ENCODE measurements at regions not wholly inside any gene's neighbourhood (a gene's known extent, or its start where the extent isn't known, plus 50 kb on each side); places are given as distances from the start of the nearest gene placed in this dataset.

GRCh38 chr6:3663081-3663480 is 88.4 kb downstream of the PXDC1 start:
- Histone ChIP-seq H3F3A (ENCODE audit: low read depth) (no peaks in the 10 kb centered on the region), H3K36me3 (ENCODE audit: insufficient read depth, low read length) (peaks cover 13% of the 10 kb centered on the region; the same call in 1 of the 2 replicates), H3K9me3 (ENCODE audit: insufficient read depth, low read depth, low read length) (no peaks in the 10 kb centered on the region), H2AFZ (ENCODE audit: low read length) (no peak overlapping the region), H3K9ac (ENCODE audit: low read depth, low read length, poor library complexity, severe bottlenecking) (no peak overlapping the region), H4K20me1 (ENCODE audit: insufficient read depth, low read length, poor library complexity, severe bottlenecking) (no peaks in the 10 kb centered on the region), H3K4me2 (ENCODE audit: low read depth, low read length, poor library complexity, severe bottlenecking) (no peak overlapping the region), H3K9me2 (replicated peaks; ENCODE audit: low read depth, low read length) (no peaks in the 10 kb centered on the region), H3K4me1 (ENCODE audit: insufficient read depth, low read length, poor library complexity, severe bottlenecking) (no peaks in the 10 kb centered on the region), H3K27me3 (ENCODE audit: insufficient read depth, low read length, poor library complexity, severe bottlenecking) (no peaks in the 10 kb centered on the region), H3K4me3 (ENCODE audit: low read length, poor library complexity, severe bottlenecking) (no peak overlapping the region), H3K79me2 (ENCODE audit: insufficient read depth, low read length) (no peaks in the 10 kb centered on the region)
- TF ChIP-seq EZH2phosphoT487 (IDR thresholded peaks at IDR 0.05; ENCODE audit: borderline replicate concordance): no peak
- TF ChIP-seq CTCF (conservative IDR thresholded peaks at IDR 0.05; ENCODE audit: low read length): no peak

- no peaks in the 10 kb centered on the region for H3F3A ChIP-seq (ENCODE audit: low read depth)
- no peak overlapping the region for H2AFZ ChIP-seq (ENCODE audit: low read length)
- H3K4me3 ChIP-seq (ENCODE audit: low read length, poor library complexity, severe bottlenecking): no peak overlapping the region
- no peak overlapping the region for H3K4me2 ChIP-seq (ENCODE audit: low read depth, low read length, poor library complexity, severe bottlenecking)
- TF ChIP-seq CTCF (conservative IDR thresholded peaks at IDR 0.05; ENCODE audit: low read length) (no peak), EZH2phosphoT487 (IDR thresholded peaks at IDR 0.05; ENCODE audit: borderline replicate concordance) (no peak)
- no peaks in the 10 kb centered on the region for H3K9me2 ChIP-seq (replicated peaks; ENCODE audit: low read depth, low read length)
- no peak overlapping the region for H3K9ac ChIP-seq (ENCODE audit: low read depth, low read length, poor library complexity, severe bottlenecking)
- peaks cover 13% of the 10 kb centered on the region; the same call in 1 of the 2 replicates for H3K36me3 ChIP-seq (ENCODE audit: insufficient read depth, low read length)
- no peaks in the 10 kb centered on the region for H3K27me3 ChIP-seq (ENCODE audit: insufficient read depth, low read length, poor library complexity, severe bottlenecking)
- H3K9me3 ChIP-seq (ENCODE audit: insufficient read depth, low read depth, low read length): no peaks in the 10 kb centered on the region
- H3K79me2 ChIP-seq (ENCODE audit: insufficient read depth, low read length): no peaks in the 10 kb centered on the region
- no peaks in the 10 kb centered on the region for H3K4me1 ChIP-seq (ENCODE audit: insufficient read depth, low read length, poor library complexity, severe bottlenecking)
- H4K20me1 ChIP-seq (ENCODE audit: insufficient read depth, low read length, poor library complexity, severe bottlenecking): no peaks in the 10 kb centered on the region
Observed at GRCh38 chr6:3661390-3661789, 90.1 kb downstream of the PXDC1 start.

- no peak overlapping the region for H3K9ac ChIP-seq (ENCODE audit: low read depth, low read length, poor library complexity, severe bottlenecking)
- no peak for TF ChIP-seq CTCF (conservative IDR thresholded peaks at IDR 0.05; ENCODE audit: low read length)
- no peak for TF ChIP-seq EZH2phosphoT487 (IDR thresholded peaks at IDR 0.05; ENCODE audit: borderline replicate concordance)
- H3F3A ChIP-seq (ENCODE audit: low read depth): no peaks in the 10 kb centered on the region
- H3K9me3 ChIP-seq (ENCODE audit: insufficient read depth, low read depth, low read length): no peaks in the 10 kb centered on the region
- no peaks in the 10 kb centered on the region for H3K4me1 ChIP-seq (ENCODE audit: insufficient read depth, low read length, poor library complexity, severe bottlenecking)
- no peak overlapping the region for H2AFZ ChIP-seq (ENCODE audit: low read length)
- H4K20me1 ChIP-seq (ENCODE audit: insufficient read depth, low read length, poor library complexity, severe bottlenecking): no peaks in the 10 kb centered on the region
- no peak overlapping the region for H3K4me3 ChIP-seq (ENCODE audit: low read length, poor library complexity, severe bottlenecking)
- peaks cover 13% of the 10 kb centered on the region; the same call in 1 of the 2 replicates for H3K36me3 ChIP-seq (ENCODE audit: insufficient read depth, low read length)
- H3K9me2 ChIP-seq (replicated peaks; ENCODE audit: low read depth, low read length): no peaks in the 10 kb centered on the region
- H3K4me2 ChIP-seq (ENCODE audit: low read depth, low read length, poor library complexity, severe bottlenecking): no peak overlapping the region
- H3K27me3 ChIP-seq (ENCODE audit: insufficient read depth, low read length, poor library complexity, severe bottlenecking): no peaks in the 10 kb centered on the region
- H3K79me2 ChIP-seq (ENCODE audit: insufficient read depth, low read length): no peaks in the 10 kb centered on the region
Observed at GRCh38 chr6:3660473-3660872, 91.0 kb downstream of the PXDC1 start.
